ENCODE measurements at regions not wholly inside any gene's neighbourhood (a gene's known extent, or its start where the extent isn't known, plus 50 kb on each side); places are given as distances from the start of the nearest gene placed in this dataset.

DNA sequence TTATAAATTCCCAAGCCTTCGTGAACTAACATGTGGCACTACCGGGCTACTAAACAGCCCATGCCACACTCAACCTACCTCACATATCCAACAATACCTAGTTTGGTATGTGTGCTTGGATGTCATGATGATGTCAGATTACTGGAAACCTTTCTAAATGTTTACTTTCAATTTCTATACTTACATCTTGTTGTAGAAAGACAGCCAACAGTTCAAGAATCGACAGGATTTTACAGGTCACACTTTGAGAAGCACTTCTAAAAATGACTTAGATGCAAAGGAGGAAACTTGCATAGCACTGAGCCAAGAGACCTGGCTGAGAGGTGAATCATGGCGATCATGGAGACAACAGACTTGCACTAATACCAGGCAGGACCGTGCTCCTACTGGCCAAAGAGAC is 209.9 kb downstream of the COL4A1 start:
- TF ChIP-seq, protein P1, sequence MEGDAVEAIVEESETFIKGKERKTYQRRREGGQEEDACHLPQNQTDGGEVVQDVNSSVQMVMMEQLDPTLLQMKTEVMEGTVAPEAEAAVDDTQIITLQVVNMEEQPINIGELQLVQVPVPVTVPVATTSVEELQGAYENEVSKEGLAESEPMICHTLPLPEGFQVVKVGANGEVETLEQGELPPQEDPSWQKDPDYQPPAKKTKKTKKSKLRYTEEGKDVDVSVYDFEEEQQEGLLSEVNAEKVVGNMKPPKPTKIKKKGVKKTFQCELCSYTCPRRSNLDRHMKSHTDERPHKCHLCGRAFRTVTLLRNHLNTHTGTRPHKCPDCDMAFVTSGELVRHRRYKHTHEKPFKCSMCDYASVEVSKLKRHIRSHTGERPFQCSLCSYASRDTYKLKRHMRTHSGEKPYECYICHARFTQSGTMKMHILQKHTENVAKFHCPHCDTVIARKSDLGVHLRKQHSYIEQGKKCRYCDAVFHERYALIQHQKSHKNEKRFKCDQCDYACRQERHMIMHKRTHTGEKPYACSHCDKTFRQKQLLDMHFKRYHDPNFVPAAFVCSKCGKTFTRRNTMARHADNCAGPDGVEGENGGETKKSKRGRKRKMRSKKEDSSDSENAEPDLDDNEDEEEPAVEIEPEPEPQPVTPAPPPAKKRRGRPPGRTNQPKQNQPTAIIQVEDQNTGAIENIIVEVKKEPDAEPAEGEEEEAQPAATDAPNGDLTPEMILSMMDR (IDR thresholded peaks at IDR 0.05): no peak
- no peak for TF ChIP-seq POLR2A (IDR thresholded peaks at IDR 0.05)

Data from adrenal gland (tissue), 5 donors.